Heart left ventricle (tissue), 13 donors: ENCODE measurements at regions not wholly inside any gene's neighbourhood (a gene's known extent, or its start where the extent isn't known, plus 50 kb on each side); places are given as distances from the start of the nearest gene placed in this dataset.

Source experiments
- CTCF ChIP-seq, 12 donors: fragments of 200-600 bp; sonication (generic) in 4 of 12; IDR thresholded peaks; one replicate each; pipeline versions ENCODE4 v1.5.0 to v1.8.0; 2018 to 2022; ENCODE audit warnings: antibody characterized with exemption in 12 of 12, mild to moderate bottlenecking in 5 of 12
- POLR2A ChIP-seq, 2 donors: fragments of 450-650 bp; IDR thresholded peaks; one replicate each; pipeline ENCODE4 v1.6.1; 2017; ENCODE audit warnings: antibody characterized with exemption in 2 of 2, mild to moderate bottlenecking in 2 of 2, moderate library complexity in 2 of 2
- donor health status: ischemic (EF 13 %, LVEDD 7.1; RV severe dilation, severe dysfunction).
- donor health status: DM: no; HTN: yes; CAD: no.
- donor health status: DM: no; HTN: no; CAD: no.
- donor health status: ischemic (EF 25% LVEDD 6.9; RV normal size, moderate dysfunction).
- donor health status: ischemic (EF 25% LVEDD 5.7; RV mildly dilated, moderate dysfunction).
- donor health status: ischemic (EF 35%, LVEDD 5.7; RV mildly dilated, moderate dysfunction).
- donor health status: nonischemic (EF 11% LVEDD 7.7; RV severe dilation, severe dysfunction).
- donor health status: DM: yes; HTN: yes; CAD: no.
- donor health status: PGD.
- donor health status: ischemic (EF 29% LVEDD 5.4; RV normal size, mild dysfunction).
- donor health status: nonischemic (EF 23%, LVEDD 6.1; RV moderate dilation, normal function).

- TF ChIP-seq CTCF (IDR thresholded peaks at IDR 0.05): no peak
- no peak for TF ChIP-seq POLR2A (IDR thresholded peaks at IDR 0.05)
Observed at GRCh38 chr2:183665425-183665824, 541.2 kb downstream of the NUP35 start.
